HL-60/S4 treated with phorbol 12-myristate 13-acetate at 8.2 ng/mL for 4 days and 3 days (cell line): ENCODE measurements at regions not wholly inside any gene's neighbourhood (a gene's known extent, or its start where the extent isn't known, plus 50 kb on each side); places are given as distances from the start of the nearest gene placed in this dataset.
"Not testable (repeated sequence)": the region's sequence is repeated elsewhere in the genome, so short reads cannot be mapped to it uniquely, and the experiment has no call there.

Source experiments
- in situ Hi-C: fragments of 300-500 bp; cut with MboI; formaldehyde crosslinking; loops from 2 replicates; pipeline ENCODE4 v1.15.0; 2022; ENCODE audit warnings: low sequenced_read_pairs

DNA sequence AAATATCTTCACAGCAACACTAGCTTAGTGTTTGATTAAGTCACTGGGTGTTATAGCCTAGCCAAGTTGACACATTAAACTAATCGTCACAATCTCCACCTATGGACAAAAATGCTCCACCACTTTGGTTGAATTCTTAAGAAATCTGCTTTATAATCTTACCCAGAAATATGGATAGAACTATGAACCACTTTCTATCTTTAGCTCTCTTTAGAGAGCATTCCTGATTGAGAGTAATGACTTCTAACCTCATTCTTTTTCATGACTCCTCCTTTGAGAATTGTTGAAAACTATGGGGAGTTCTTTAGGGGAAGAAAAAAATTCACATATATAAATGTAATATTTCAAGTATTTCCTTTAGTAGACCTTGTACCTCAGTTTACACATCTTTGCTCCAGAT is 1282.2 kb upstream of the ZEB2 start:
- in situ Hi-C loops = no loop called here

- in situ Hi-C loops = no loop called here
Observed at GRCh38 chr2:145801210-145801609, 1281.3 kb upstream of the ZEB2 start.

DNA sequence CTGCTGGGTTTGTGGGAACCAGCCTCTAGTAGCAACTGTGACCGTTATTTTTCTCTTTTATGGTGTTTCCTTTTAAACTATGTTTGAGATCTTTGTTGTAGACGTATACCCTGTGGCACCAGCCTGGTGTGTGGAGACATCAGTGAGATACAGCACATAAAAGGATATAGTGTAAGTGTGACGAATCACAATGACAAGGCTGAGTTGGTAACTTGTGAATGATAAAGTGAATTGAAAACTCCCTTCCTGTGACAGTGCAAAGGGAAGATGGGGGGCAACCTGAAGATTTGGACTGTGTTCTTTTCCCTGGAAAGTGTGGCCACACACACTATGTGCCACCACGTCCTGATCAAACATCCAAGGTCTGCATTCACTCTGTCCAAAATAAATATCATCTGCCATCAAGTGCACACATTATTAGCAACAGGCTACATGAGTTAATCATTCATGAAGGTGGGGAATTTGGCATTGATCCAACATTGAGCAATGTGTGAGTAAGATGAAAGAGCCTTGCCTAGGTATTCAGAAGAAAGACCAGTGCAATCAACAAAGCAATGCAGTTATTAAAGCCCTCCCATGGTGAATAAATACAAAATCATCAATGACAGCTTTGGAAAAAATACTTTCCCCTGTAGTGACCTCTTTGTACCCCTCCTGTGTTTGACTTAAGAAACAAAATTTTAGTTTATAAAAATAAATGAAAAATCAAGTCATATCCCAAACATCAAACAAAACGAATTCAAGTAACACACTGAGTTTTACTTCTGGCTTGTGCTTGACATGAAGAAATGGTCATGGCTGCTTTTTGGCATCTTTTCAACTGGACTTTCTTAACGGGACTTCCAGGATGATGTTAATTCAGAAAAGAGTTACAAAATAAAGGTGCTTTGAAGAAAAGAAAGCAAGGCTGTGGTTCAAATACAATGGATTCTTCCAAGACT is 1280.5 kb upstream of the ZEB2 start:
- in situ Hi-C loops = no loop called here

- in situ Hi-C loops = no loop called here
Observed at GRCh38 chr2:145799595-145800108, 1279.7 kb upstream of the ZEB2 start.

DNA sequence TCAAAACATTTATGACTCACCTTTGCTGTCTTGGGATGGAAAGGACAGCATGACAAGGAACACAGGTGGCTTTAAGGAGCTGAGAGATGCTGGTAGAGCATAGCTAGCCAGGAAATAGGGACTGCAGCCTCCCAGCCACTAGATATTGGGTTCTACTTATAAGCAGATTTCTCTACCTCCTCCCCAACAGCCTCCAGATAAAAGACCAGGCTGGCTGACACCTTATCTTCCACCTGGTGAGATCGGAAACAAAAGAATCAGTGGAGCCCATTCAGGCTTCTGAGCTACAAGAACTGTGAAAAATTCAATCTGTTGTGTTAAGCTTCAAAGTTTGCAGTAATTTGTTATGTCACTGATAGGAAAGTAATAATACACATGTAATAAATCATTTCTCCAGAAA is 1278.5 kb upstream of the ZEB2 start:
- in situ Hi-C loops = no loop called here

DNA sequence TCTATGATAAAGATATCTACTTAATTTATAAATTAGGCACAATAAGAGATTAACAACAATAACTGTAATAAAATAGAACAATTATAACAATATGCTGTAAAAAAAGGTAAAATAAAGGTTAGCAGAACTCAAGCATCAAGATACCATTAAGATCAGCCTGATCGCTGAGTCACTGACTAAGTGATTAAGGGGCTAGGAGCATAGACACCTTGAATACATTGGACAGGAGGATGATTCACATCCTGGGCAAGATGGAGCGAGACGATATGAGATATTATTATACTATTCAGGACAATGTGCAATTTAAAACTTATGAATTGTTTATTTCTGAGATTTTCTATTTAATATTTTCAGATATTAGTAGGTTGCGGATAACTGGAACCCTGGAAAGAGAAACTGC is 1277.8 kb upstream of the ZEB2 start:
- in situ Hi-C loops = no loop called here

DNA sequence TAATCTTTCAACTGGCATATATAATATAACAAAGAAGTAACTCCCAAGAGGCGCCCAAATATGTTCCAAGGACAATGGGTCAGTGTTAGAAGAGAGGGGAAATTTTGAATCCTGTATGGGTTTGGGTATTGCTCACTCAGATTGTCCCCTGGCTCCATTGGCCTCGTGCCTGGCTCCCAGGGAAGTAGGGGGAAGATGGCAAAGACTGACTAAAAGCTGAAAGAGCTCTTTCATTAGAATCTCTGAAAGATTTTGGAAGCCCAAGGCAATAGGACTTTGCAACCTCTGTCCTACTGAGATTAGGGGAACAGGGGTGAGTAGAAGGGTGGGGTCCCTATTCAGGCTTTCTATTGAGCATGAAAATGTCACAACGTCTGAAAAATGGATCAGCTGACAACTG is 1272.8 kb upstream of the ZEB2 start:
- in situ Hi-C loops = no loop called here

- in situ Hi-C loops = no loop called here
Observed at GRCh38 chr2:145789636-145790035, 1269.7 kb upstream of the ZEB2 start.

DNA sequence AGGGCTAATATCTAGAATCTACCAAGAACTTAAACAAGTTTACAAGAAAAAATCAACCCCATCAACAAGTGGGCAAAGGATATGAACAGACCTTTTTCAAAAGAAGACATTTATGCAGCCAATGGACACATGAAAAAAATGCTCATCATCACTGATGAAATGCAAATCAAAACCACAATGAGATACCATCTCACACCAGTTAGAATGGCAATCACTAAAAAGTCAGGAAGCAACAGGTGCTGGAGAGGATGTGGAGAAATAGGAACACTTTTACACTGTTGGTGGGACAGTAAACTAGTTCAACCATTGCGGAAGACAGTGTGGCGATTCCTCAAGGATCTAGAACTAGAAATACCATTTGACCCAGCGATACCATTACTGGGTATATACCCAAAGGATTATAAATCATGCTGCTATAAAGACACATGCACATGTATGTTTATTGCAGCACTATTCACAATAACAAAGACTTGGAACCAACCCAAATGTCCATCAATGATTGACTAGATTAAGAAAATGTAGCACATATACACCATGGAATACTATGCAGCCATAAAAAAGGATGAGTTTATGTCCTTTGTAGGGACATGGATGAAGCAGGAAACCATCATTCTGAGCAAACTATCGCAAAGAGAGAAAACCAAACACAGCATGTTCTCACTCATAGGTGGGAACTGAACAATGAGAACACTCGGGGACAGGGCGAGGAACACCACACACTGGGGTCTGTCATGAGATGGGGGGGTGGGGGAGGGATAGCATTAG is 1267.9 kb upstream of the ZEB2 start:
- in situ Hi-C loops = not testable (repeated sequence)

DNA sequence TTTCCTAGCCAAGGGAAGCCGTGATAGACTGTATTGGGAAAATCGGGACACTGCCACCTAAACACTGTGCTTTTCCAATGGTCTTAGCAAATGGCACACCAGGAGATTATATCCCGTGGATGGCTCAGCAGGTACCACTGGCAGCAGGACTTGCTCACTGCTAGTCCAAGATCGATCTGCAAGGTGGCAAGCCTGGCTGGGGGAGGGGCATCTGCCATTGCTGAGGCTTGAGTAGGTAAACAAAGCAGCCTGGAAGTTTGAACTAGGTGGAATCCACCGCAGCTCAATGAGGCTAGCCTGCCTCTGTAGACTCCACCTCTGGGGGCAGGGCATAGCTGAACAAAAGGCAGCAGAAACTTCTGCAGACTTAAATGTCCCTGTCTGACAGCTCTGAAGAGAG is 1262.7 kb upstream of the ZEB2 start:
- in situ Hi-C loops = not testable (repeated sequence)

DNA sequence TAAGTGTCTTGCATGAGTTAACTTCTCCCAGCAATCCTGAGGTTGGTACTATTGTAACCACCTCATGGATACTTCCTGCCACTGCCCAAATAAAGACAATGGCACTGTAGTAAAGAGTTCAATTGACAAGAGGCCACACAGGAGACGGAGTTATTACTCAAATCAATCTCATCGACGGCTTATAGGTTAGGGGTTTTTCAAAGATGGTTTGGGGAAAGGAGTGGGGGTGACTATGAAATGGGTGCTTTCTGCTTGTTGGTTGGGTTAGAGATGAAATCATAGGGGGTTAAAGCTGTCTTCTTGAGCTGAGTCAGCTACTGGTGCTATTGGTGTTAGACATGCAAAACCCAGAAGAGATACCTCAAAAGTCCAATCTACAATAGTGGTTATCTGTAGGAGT is 1258.0 kb upstream of the ZEB2 start:
- in situ Hi-C loops = no loop called here

DNA sequence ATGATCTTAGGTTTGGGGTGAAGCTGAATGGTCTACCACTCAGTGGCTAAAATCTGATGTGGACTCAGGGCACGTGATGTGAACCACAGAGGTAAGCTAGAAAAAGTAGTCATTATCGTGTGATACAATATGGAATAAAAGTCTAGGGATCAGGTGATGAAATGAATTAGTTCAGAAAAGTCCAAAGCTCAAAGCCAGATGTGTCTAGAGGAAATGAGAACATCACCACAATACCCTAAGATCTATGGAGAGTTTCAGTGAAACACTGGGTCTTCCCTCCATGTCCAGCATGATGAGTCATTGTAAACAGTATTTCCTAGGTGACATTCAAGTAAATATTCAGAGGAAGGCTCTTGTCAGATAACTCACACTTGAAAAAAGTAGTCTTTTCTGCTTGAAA is 1257.4 kb upstream of the ZEB2 start:
- in situ Hi-C loops = no loop called here

- in situ Hi-C loops = no loop called here
Observed at GRCh38 chr2:145775591-145775990, 1255.7 kb upstream of the ZEB2 start.

GRCh38 chr2:145771525-145771924 is 1251.6 kb upstream of the ZEB2 start:
- in situ Hi-C loops = no loop called here

DNA sequence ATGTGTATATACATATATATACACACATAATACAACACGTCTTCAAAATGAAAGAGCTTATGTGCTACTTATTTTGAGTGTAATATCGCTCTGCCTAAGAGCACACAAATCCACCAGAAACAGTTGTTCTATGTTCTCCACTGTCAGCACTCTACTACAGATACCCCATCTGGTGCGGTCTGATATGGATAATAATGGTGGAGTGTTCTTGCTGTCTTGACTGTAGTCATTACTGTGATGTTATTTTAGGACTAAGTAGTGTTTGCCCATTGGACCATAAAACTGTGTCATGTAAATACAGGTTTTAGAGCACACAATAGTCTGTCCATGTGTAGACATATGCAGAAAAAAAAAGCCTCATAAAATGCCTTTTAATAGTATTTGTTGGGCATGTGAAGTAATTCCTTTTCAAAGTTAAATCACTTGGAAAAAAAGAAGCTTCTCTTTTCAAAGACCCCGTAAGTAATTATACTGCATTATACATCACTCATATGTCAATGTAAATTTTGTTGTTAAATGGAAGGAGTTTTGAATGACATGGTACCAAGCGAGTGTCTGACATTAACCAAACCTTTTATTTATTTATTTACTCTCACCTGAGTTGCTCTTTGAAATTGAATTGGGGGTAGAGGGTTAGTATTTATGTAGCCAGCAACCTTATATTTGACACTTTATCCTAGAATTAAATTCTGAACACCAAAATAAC is 1249.2 kb upstream of the ZEB2 start:
- in situ Hi-C loops = no loop called here

GRCh38 chr2:145765874-145766273 is 1246.0 kb upstream of the ZEB2 start:
- in situ Hi-C loops = no loop called here

GRCh38 chr2:145764631-145765030 is 1244.7 kb upstream of the ZEB2 start:
- in situ Hi-C loops = no loop called here

- in situ Hi-C loops = no loop called here
Observed at GRCh38 chr2:145760781-145761649, 1241.1 kb upstream of the ZEB2 start.

DNA sequence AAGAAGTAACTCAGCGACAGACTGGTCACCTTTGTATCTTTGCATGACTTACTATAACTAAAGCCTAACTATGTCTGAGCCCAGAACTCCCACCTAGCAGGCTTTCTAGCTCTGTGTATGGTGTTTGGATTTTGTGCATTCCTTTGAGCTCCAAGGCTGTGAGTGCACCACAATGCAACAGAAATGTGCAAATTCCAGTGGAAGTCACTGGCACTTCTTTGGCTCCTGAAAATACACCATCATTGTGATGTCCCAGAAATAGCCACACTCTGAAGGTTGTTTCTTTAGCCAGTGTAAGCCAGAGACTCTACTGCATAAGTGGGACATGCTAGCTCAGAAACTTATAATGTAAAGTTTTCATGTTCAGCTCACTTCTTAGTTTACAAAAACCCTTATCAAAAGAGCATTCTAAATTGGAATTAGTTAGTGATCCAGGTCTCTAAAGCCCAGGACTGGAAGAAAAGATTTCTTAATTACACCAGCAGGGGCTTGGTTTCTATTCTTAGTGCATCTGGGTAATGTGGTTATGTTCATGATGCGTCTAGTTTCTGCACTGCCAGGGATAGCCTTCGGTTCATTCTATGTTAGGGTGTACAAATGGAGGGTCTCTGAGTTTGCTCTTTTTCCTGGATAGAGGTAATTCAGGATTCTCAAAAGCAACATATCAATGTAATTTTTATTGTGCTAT is 1239.5 kb upstream of the ZEB2 start:
- in situ Hi-C loops = no loop called here
